Vagina (tissue), 2 donors: ENCODE measurements at regions not wholly inside any gene's neighbourhood (a gene's known extent, or its start where the extent isn't known, plus 50 kb on each side); places are given as distances from the start of the nearest gene placed in this dataset.

Experiments
- POLR2AphosphoS5 ChIP-seq, 2 donors: sonication (generic); formaldehyde crosslinking; IDR thresholded peaks; one replicate each; pipeline ENCODE4 v1.9.0; 2017; ENCODE audit warnings: antibody characterized with exemption in 2 of 2, mild to moderate bottlenecking in 2 of 2, low read depth in 1 of 2; ENCODE audit not compliant: insufficient read depth in 1 of 2
- TF ChIP-seq, protein P1 (sequence below), 3 experiments: fragments of 450-650 bp in 2 of 3; fragments of 200-600 bp in 1 of 3; sonication (generic) in 1 of 3; IDR thresholded peaks; one replicate each; pipeline ENCODE4 v1.5.1; 2017 to 2019; ENCODE audit warnings: antibody characterized with exemption in 3 of 3, mild to moderate bottlenecking in 2 of 3, moderate library complexity in 2 of 3

GRCh38 chr4:141417387-141417786, 196.7 kb downstream of the ZNF330 start:
- TF ChIP-seq, protein P1, sequence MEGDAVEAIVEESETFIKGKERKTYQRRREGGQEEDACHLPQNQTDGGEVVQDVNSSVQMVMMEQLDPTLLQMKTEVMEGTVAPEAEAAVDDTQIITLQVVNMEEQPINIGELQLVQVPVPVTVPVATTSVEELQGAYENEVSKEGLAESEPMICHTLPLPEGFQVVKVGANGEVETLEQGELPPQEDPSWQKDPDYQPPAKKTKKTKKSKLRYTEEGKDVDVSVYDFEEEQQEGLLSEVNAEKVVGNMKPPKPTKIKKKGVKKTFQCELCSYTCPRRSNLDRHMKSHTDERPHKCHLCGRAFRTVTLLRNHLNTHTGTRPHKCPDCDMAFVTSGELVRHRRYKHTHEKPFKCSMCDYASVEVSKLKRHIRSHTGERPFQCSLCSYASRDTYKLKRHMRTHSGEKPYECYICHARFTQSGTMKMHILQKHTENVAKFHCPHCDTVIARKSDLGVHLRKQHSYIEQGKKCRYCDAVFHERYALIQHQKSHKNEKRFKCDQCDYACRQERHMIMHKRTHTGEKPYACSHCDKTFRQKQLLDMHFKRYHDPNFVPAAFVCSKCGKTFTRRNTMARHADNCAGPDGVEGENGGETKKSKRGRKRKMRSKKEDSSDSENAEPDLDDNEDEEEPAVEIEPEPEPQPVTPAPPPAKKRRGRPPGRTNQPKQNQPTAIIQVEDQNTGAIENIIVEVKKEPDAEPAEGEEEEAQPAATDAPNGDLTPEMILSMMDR (IDR thresholded peaks at IDR 0.05), result no peak
- TF ChIP-seq POLR2AphosphoS5 (IDR thresholded peaks at IDR 0.05; ENCODE audit: insufficient read depth in 1 of 2, low read depth in 1 of 2), result no peak
